HCT116 (cell line): ENCODE measurements at regions not wholly inside any gene's neighbourhood (a gene's known extent, or its start where the extent isn't known, plus 50 kb on each side); places are given as distances from the start of the nearest gene placed in this dataset.

Source experiments
- ATAC-seq: fragments of 200-7000 bp; cut with Tn5 transposase; 2 replicates; pipeline ENCODE4 v1.9.1; 2020; ENCODE audit warnings: mild to moderate bottlenecking, moderate library complexity
- BruUV-seq: library from RNA; stranded (reverse); fragments of 400-500 nt; replicated peaks from 2 replicates; lab custom pipeline; 2021; lab: Mats Ljungman, UMichigan
- CTCF ChIA-PET: fragments of 300-600 bp; sonication (Branson Sonifier 250); formaldehyde crosslinking; loops from one replicate; lab custom pipeline; 2021; ENCODE audit warnings: antibody characterized with exemption; lab: Charles Lee
- POLR2A ChIA-PET: fragments of 300-600, 350-600 bp; sonication (Branson Sonifier 250); formaldehyde crosslinking; loops from one replicate; lab custom pipeline; 2021; ENCODE audit warnings: antibody characterized with exemption; lab: Charles Lee
- RAD21 ChIA-PET, 2 experiments: fragments of 300-600 bp; sonication (Branson Sonifier 250); formaldehyde crosslinking; loops; one replicate each; lab custom pipeline; 2023; ENCODE audit warnings: low total read pairs in 2 of 2; ENCODE audit not compliant: uncharacterized antibody in 2 of 2, unreplicated experiment in 2 of 2, low non-redundant PET in 1 of 2; lab: Charles Lee
- DNase-seq: peaks from one replicate; pipeline ENCODE4 v3.0.0-alpha.2; 2010; ENCODE audit warnings: low read depth, low spot score
- H2AFZ ChIP-seq: fragments of 200-600 bp; shearing (Covaris generic), sonication (generic); 2 replicates; pipeline ENCODE4 v1.6.1; 2017; ENCODE audit warnings: low read depth, mixed run types, mixed read lengths, antibody characterized with exemption, low read length; ENCODE audit not compliant: poor library complexity, severe bottlenecking
- H3K27ac ChIP-seq: 2 replicates; pipeline ENCODE4 v1.5.1; 2012; ENCODE audit warnings: low read depth, low read length
- H3K27me3 ChIP-seq: fragments of 200-600 bp; sonication (generic); 2 replicates; pipeline ENCODE4 v1.6.1; 2016; ENCODE audit warnings: mixed run types, low read length, mixed read lengths; ENCODE audit not compliant: insufficient read depth
- H3K36me3 ChIP-seq, 2 experiments: fragments of 200-500 bp in 1 of 2; fragments of 200-600 bp in 1 of 2; sonication (Bioruptor generic) in 1 of 2; sonication (generic) in 1 of 2; 2 replicates each; pipeline versions ENCODE4 v1.5.1 to v1.6.1; 2014 to 2016; ENCODE audit warnings: low read length in 2 of 2, inconsistent platforms in 1 of 2, mixed read lengths in 1 of 2, mixed run types in 1 of 2; ENCODE audit not compliant: insufficient read depth in 2 of 2, control insufficient read depth in 1 of 2
- H3K4me1 ChIP-seq, 2 experiments: fragments of 200-600 bp in 1 of 2; sonication (generic) in 1 of 2; 2 replicates each; pipeline versions ENCODE4 v1.5.1 to v1.6.1; 2012 to 2017; ENCODE audit warnings: low read length in 2 of 2, inconsistent platforms in 1 of 2, mild to moderate bottlenecking in 1 of 2, mixed read lengths in 1 of 2, mixed run types in 1 of 2, moderate library complexity in 1 of 2; ENCODE audit not compliant: insufficient read depth in 2 of 2, control insufficient read depth in 1 of 2
- H3K4me2 ChIP-seq: fragments of 200-600 bp; sonication (generic); 2 replicates; pipeline ENCODE4 v1.6.1; 2017; ENCODE audit warnings: mixed run types, low read length, mixed read lengths
- H3K4me3 ChIP-seq, 2 experiments: fragments of 200-600 bp in 1 of 2; sonication (generic) in 1 of 2; replicated peaks in 1 of 2; 2 replicates each; pipeline ENCODE4 v1.5.1; 2011 to 2016; ENCODE audit warnings: low read length in 2 of 2, control low read depth in 1 of 2, low read depth in 1 of 2, mild to moderate bottlenecking in 1 of 2, mixed read lengths in 1 of 2, mixed run types in 1 of 2
- H3K79me2 ChIP-seq: fragments of 200-600 bp; sonication (generic); 2 replicates; pipeline ENCODE4 v1.6.1; 2017; ENCODE audit warnings: mild to moderate bottlenecking, mixed run types, low read length, moderate library complexity, mixed read lengths; ENCODE audit not compliant: insufficient read depth
- H3K9ac ChIP-seq: fragments of 200-600 bp; sonication (generic); 2 replicates; pipeline ENCODE4 v1.6.1; 2016; ENCODE audit warnings: low read length, mixed read lengths
- H3K9me2 ChIP-seq: fragments of 200-600 bp; sonication (generic), shearing (Covaris generic); 2 replicates; pipeline ENCODE4 v1.6.1; 2017; ENCODE audit warnings: mixed run types, mild to moderate bottlenecking, moderate library complexity; ENCODE audit not compliant: insufficient read depth
- H3K9me3 ChIP-seq, 2 experiments: fragments of 200-500 bp in 1 of 2; fragments of 200-600 bp in 1 of 2; sonication (Bioruptor generic) in 1 of 2; sonication (generic) in 1 of 2; 2 replicates each; pipeline ENCODE4 v1.6.1; 2014 to 2017; ENCODE audit warnings: low read length in 2 of 2, mixed read lengths in 2 of 2, inconsistent platforms in 1 of 2, low read depth in 1 of 2, mild to moderate bottlenecking in 1 of 2, mixed run types in 1 of 2, moderate library complexity in 1 of 2; ENCODE audit not compliant: control insufficient read depth in 1 of 2, insufficient read depth in 1 of 2
- H4K20me1 ChIP-seq: fragments of 200-600 bp; sonication (generic), shearing (Covaris generic); 2 replicates; pipeline ENCODE4 v1.6.1; 2017; ENCODE audit warnings: mixed run types, mild to moderate bottlenecking, moderate library complexity; ENCODE audit not compliant: insufficient read depth
- CEBPB ChIP-seq: IDR thresholded peaks from 2 replicates; pipeline ENCODE4 v1.6.1; 2012; ENCODE audit warnings: low read depth
- SP1 ChIP-seq: IDR thresholded peaks from 2 replicates; pipeline ENCODE4 v1.6.1; 2012; ENCODE audit warnings: low read depth
- SRF ChIP-seq: IDR thresholded peaks from 2 replicates; pipeline ENCODE4 v1.6.1; 2012; ENCODE audit warnings: low read depth
- TCF7L2 ChIP-seq: IDR thresholded peaks from 2 replicates; pipeline ENCODE4 v1.7.0; 2011; ENCODE audit warnings: borderline replicate concordance, inconsistent platforms; ENCODE audit not compliant: insufficient read depth, insufficient read length; ENCODE audit errors: extremely low read depth
- YY1 ChIP-seq: IDR thresholded peaks from 2 replicates; pipeline ENCODE4 v1.6.1; 2011; ENCODE audit warnings: low read length, low read depth, moderate library complexity, mild to moderate bottlenecking; ENCODE audit not compliant: insufficient replicate concordance; ENCODE audit errors: extremely low read depth
- ZFX ChIP-seq: fragments of 450-650 bp; IDR thresholded peaks from 2 replicates; pipeline ENCODE4 v1.6.1; 2017
- ZNF274 ChIP-seq: fragments of 200-500 bp; sonication (Bioruptor generic); IDR thresholded peaks from 2 replicates; pipeline ENCODE4 v1.6.1; 2014; ENCODE audit warnings: mild to moderate bottlenecking, low read depth, low read length, inconsistent platforms
- intact Hi-C: fragments of 100-400 bp; cut with micrococcal nuclease; formaldehyde crosslinking; loops from 2 replicates; pipeline ENCODE4 v1.10.0; 2022
- TF ChIP-seq, protein P1 (sequence below): IDR thresholded peaks from 2 replicates; pipeline ENCODE4 v1.6.1; 2011; ENCODE audit warnings: mild to moderate bottlenecking, low read length, moderate library complexity; ENCODE audit not compliant: insufficient replicate concordance; ENCODE audit errors: extremely low read depth
- TF ChIP-seq, protein P2 (sequence below): IDR thresholded peaks from 2 replicates; pipeline ENCODE4 v1.6.1; 2012

DNA sequence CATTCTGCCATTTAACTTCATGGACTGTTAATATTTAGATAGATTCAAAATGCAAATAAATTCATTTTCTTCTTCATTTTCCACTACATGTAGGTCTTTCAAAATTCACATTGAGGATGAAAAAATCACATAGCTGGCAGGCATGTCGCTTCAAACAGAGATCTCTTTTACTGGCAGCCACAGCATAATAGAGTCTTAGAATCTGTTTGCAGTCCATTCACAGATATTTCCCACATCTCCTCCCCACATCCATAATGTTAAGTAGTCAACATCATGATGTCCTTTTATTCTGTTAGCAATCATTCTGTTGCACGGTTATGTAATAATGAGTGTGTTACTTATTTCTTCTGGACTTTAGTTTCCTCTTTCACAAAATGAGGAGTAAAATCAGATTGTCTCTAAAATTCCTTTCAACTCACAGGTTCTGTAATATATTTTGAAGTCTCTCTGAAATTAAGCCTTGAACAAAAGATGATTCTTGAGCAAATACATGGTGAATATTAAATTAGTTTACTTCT is 257.5 kb upstream of the SNX7 start:
- H4K20me1 ChIP-seq: no peaks in the 10 kb centered on the region
- no peaks in the 10 kb centered on the region for H3K4me1 ChIP-seq
- ChIA-PET POLR2A (no interaction called here), RAD21 (no interaction called here), CTCF (no interaction called here)
- no peak overlapping the region for H3K4me2 ChIP-seq
- TF ChIP-seq, protein P1, sequence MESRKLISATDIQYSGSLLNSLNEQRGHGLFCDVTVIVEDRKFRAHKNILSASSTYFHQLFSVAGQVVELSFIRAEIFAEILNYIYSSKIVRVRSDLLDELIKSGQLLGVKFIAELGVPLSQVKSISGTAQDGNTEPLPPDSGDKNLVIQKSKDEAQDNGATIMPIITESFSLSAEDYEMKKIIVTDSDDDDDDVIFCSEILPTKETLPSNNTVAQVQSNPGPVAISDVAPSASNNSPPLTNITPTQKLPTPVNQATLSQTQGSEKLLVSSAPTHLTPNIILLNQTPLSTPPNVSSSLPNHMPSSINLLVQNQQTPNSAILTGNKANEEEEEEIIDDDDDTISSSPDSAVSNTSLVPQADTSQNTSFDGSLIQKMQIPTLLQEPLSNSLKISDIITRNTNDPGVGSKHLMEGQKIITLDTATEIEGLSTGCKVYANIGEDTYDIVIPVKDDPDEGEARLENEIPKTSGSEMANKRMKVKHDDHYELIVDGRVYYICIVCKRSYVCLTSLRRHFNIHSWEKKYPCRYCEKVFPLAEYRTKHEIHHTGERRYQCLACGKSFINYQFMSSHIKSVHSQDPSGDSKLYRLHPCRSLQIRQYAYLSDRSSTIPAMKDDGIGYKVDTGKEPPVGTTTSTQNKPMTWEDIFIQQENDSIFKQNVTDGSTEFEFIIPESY: no peak
- TF ChIP-seq, protein P2, sequence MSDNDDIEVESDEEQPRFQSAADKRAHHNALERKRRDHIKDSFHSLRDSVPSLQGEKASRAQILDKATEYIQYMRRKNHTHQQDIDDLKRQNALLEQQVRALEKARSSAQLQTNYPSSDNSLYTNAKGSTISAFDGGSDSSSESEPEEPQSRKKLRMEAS: no peak
- intact Hi-C loops: no loop called here
- BruUV-seq: no TSS peak
- H3K27ac ChIP-seq: no peak overlapping the region
- H3K79me2 ChIP-seq: no peaks in the 10 kb centered on the region
- no peak for DNase-seq
- no peaks in the 10 kb centered on the region for H3K27me3 ChIP-seq
- H3K9ac ChIP-seq: no peak overlapping the region
- H3K9me2 ChIP-seq: no peaks in the 10 kb centered on the region
- H3K9me3 ChIP-seq: no peaks in the 10 kb centered on the region
- H2AFZ ChIP-seq: no peak overlapping the region
- H3K36me3 ChIP-seq: no peaks in the 10 kb centered on the region
- no peak overlapping the region for H3K4me3 ChIP-seq
- ATAC-seq: no peak

DNA sequence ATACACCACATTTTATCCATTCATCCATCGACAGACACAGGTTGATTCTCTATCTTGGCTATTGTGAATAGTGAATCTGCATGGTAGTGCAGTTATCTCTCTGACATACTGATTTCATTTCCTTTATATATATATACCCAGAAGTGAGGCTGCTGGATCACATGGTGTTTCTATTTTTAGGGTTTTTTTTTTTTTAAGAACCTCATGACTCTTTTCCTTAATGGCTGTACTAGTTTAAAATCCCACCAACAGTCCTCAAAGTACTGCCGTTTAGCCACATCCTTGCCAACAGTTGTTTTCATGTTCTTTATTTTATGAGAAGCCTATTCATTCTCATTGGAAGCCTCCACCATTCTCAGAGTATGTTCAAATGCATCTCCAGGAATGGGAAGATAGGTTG is 258.7 kb upstream of the SNX7 start:
- BruUV-seq: no TSS peak
- no peak for TF ChIP-seq ZNF274
- no peak for TF ChIP-seq SRF
- TF ChIP-seq CEBPB: no peak
- no peak for TF ChIP-seq ZFX
- TF ChIP-seq SP1: no peak
- TF ChIP-seq, protein P2: no peak
- TF ChIP-seq TCF7L2: no peak
- TF ChIP-seq, protein P1: no peak
- TF ChIP-seq YY1: no peak
- ChIA-PET RAD21 (no interaction called here), CTCF (no interaction called here), POLR2A (no interaction called here)
- Histone ChIP-seq H3K9me3 (no peaks in the 10 kb centered on the region), H3K4me2 (no peak overlapping the region), H3K27me3 (no peaks in the 10 kb centered on the region), H3K4me1 (no peaks in the 10 kb centered on the region), H3K79me2 (no peaks in the 10 kb centered on the region), H3K9me2 (peaks cover 3% of the 10 kb centered on the region; the same call in 1 of the 2 replicates), H2AFZ (no peak overlapping the region), H3K27ac (no peak overlapping the region), H3K9ac (no peak overlapping the region), H3K4me3 (no peak overlapping the region), H4K20me1 (no peaks in the 10 kb centered on the region), H3K36me3 (no peaks in the 10 kb centered on the region)
- intact Hi-C loops: no loop called here
- no peak for DNase-seq
- ATAC-seq: no peak
